ENCODE measurements at regions not wholly inside any gene's neighbourhood (a gene's known extent, or its start where the extent isn't known, plus 50 kb on each side); places are given as distances from the start of the nearest gene placed in this dataset.

DNA sequence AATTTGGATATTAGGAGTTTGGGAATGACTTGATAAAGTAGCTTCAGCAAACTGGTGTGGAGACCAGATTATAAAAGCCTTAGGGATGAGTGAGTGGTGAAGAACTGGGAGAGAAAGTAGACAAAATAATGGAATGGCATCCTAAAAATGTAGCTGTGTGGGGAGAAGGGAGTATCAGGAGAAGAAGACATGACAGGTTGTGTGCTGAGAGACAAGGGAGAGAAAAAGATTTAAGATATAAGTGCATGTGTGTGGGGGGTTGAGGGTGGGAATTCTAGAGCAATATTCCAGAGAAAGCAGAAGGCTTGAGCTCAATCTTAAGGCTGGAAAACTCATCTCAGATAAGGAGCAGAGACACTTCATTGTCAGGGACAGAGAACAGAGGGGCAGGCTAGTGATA lies 159.5 kb downstream of the HNMT start:
- intact Hi-C loops (cut with DNase I) = no loop called here

DNA sequence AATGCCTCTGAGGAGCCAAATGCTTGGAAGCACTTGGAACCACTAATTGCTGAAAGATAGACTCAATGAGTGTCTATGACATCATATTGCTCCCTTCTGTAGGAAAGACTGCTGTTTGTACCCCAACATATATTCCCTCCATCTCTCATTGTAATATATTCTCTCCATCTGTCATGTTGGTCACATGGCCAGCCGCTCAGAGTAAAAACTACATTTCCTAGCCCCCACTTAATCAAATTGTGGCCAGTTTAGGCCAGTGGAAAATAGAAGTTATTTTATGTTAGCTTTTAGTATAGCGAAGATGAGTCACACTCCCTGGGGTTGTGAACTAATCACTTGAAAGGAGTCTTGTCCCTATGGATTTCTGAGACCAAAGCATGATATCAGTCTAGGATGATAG lies 160.2 kb downstream of the HNMT start:
- no peaks in the 10 kb centered on the region for H3K36me3 ChIP-seq (replicated peaks in 1 of 2)
- H3K27me3 ChIP-seq = no peaks in the 10 kb centered on the region
- DNase-seq = no peak
- H3K9me3 ChIP-seq (replicated peaks in 1 of 3) = no peaks in the 10 kb centered on the region
- no peak overlapping the region for H3K4me3 ChIP-seq
- no peak overlapping the region for H3K27ac ChIP-seq
- intact Hi-C loops (cut with DNase I) = no loop called here
- H3K4me1 ChIP-seq (replicated peaks in 1 of 2) = no peaks in the 10 kb centered on the region
- no peak for TF ChIP-seq POLR2A (IDR thresholded peaks at IDR 0.05)
- TF ChIP-seq, protein P1, sequence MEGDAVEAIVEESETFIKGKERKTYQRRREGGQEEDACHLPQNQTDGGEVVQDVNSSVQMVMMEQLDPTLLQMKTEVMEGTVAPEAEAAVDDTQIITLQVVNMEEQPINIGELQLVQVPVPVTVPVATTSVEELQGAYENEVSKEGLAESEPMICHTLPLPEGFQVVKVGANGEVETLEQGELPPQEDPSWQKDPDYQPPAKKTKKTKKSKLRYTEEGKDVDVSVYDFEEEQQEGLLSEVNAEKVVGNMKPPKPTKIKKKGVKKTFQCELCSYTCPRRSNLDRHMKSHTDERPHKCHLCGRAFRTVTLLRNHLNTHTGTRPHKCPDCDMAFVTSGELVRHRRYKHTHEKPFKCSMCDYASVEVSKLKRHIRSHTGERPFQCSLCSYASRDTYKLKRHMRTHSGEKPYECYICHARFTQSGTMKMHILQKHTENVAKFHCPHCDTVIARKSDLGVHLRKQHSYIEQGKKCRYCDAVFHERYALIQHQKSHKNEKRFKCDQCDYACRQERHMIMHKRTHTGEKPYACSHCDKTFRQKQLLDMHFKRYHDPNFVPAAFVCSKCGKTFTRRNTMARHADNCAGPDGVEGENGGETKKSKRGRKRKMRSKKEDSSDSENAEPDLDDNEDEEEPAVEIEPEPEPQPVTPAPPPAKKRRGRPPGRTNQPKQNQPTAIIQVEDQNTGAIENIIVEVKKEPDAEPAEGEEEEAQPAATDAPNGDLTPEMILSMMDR (IDR thresholded peaks at IDR 0.05) = no peak
- WGBS, 4 donors = 77 to 98% (median 85%) methylated on average over 2 of the region's 2 CpGs

More for the DNA sequence above, 159.5 kb downstream of the HNMT start:
- no peak for DNase-seq
- TF ChIP-seq POLR2A (IDR thresholded peaks at IDR 0.05) = no peak
- TF ChIP-seq, protein P1 (IDR thresholded peaks at IDR 0.05) = no peak
- Histone ChIP-seq H3K27me3 (no peaks in the 10 kb centered on the region), H3K4me1 (replicated peaks in 1 of 2) (no peaks in the 10 kb centered on the region), H3K27ac (no peak overlapping the region), H3K9me3 (replicated peaks in 1 of 3) (no peaks in the 10 kb centered on the region), H3K36me3 (replicated peaks in 1 of 2) (no peaks in the 10 kb centered on the region), H3K4me3 (no peak overlapping the region)

DNA sequence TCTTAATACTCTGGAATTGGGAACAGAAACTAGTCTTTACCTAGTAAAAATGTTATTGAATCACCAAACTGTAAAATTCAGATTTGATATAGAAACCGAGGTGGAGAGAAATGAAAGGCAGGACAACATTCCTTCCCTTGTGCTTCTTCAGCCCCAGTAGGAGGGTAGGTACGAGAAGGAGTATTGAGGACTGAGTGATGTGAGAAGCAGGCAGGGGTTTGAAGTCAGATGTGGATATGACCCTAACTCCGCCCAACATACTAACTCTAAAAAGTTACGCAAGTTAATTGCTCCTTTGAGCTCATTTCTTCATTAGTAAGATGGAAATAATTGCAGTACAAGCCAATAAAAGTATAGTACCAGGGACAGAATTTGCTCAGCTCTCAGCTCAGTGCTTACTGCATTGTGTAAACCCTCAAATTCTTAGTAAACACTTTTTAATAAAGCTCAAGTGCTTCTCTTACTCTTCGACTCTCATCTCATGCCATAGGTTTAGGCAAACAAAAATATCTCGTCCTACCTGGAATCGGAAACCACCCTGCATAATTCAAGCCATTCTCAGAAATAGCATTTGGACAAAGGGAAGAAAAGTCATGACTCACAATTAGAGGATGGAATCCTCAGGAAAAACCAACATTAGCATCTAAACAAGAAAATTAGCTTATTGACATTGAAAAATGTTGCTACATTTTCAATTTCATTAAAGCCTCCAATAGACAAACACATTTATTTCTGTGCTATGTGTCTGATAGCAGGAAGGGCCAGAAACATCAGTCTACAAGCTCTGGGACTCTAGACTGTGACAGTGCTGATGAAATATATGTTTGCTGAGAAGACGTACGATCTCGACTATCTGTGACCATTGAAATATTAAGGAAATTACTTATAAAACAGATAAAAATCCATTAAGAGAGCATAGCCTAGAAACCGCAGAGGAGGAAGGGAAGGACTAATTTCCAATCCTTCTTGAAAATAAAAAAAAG lies 161.3 kb downstream of the HNMT start:
- Histone ChIP-seq H3K27ac (no peak overlapping the region), H3K27me3 (no peaks in the 10 kb centered on the region), H3K9me3 (replicated peaks in 1 of 3) (no peaks in the 10 kb centered on the region), H3K36me3 (replicated peaks in 1 of 2) (no peaks in the 10 kb centered on the region), H3K4me3 (no peak overlapping the region), H3K4me1 (replicated peaks in 1 of 2) (no peaks in the 10 kb centered on the region)
- no peak for DNase-seq
- TF ChIP-seq POLR2A (IDR thresholded peaks at IDR 0.05) = no peak
- TF ChIP-seq, protein P1 (IDR thresholded peaks at IDR 0.05) = no peak
- WGBS, 4 donors = 79 to 82% (median 81%) methylated on average over 11 of the region's 11 CpGs
- intact Hi-C loops (cut with DNase I) = no loop called here

DNA sequence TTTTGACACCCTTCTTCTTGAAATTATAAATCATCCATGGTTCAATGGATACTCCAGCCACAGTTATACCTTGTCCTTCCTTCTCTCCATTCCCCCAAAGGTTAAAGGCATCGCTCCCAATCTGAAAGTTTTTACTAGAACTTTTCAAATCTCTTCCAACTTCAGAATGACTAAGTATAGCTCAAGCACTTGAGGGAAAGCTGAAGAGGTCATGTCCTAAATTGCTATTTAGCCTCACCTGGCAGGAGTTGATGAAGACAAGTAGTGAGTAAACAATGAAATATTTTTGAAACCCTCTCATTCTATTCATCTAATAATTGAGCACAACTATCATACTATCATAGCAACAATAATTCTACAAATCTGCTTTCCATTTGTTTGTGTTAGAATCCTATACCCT lies 167.8 kb downstream of the HNMT start:
- intact Hi-C loops (cut with DNase I) = no loop called here
- 84 to 100% (median 89%) methylated on average over 1 of the region's 1 CpG for WGBS, 4 donors
- no peak for TF ChIP-seq POLR2A (IDR thresholded peaks at IDR 0.05)
- TF ChIP-seq, protein P1 (IDR thresholded peaks at IDR 0.05) = no peak

More for the DNA sequence above, 167.8 kb downstream of the HNMT start:
- Histone ChIP-seq H3K27me3 (no peaks in the 10 kb centered on the region), H3K27ac (no peak overlapping the region), H3K4me1 (replicated peaks in 1 of 2) (no peaks in the 10 kb centered on the region), H3K36me3 (replicated peaks in 1 of 2) (no peaks in the 10 kb centered on the region), H3K9me3 (replicated peaks in 1 of 3) (no peaks in the 10 kb centered on the region), H3K4me3 (no peak overlapping the region)
- no peak for DNase-seq

All from adrenal gland (tissue), 9 donors.